Raji (cell line): ENCODE measurements at regions not wholly inside any gene's neighbourhood (a gene's known extent, or its start where the extent isn't known, plus 50 kb on each side); places are given as distances from the start of the nearest gene placed in this dataset.

Experiments used
- POLR2A ChIP-seq: IDR thresholded peaks from 2 replicates; pipeline ENCODE4 v1.6.1; 2011; ENCODE audit warnings: low read depth, low read length, control low read depth; ENCODE audit not compliant: insufficient read depth

- no peak for TF ChIP-seq POLR2A
These were observed 207.9 kb downstream of the GLI2 start for GRCh38 chr2:120943403-120944034.

GRCh38 chr2:120944575-120944974, 208.9 kb downstream of the GLI2 start:
- no peak for TF ChIP-seq POLR2A

GRCh38 chr2:120945091-120945490, 209.4 kb downstream of the GLI2 start:
- no peak for TF ChIP-seq POLR2A

- TF ChIP-seq POLR2A = no peak
These were observed 210.3 kb downstream of the GLI2 start for GRCh38 chr2:120945832-120946499.

- TF ChIP-seq POLR2A = no peak
These were observed 211.7 kb downstream of the GLI2 start for GRCh38 chr2:120947327-120947726.

- no peak for TF ChIP-seq POLR2A
These were observed 212.5 kb downstream of the GLI2 start for GRCh38 chr2:120947982-120948661.

GRCh38 chr2:120948662-120949011, 213.0 kb downstream of the GLI2 start:
- TF ChIP-seq POLR2A = no peak

- TF ChIP-seq POLR2A = no peak
These were observed 213.6 kb downstream of the GLI2 start for GRCh38 chr2:120949027-120949956.

- TF ChIP-seq POLR2A = no peak
These were observed 214.4 kb downstream of the GLI2 start for GRCh38 chr2:120949957-120950590.

GRCh38 chr2:120951693-120952092, 216.0 kb downstream of the GLI2 start:
- no peak for TF ChIP-seq POLR2A

- no peak for TF ChIP-seq POLR2A
These were observed 216.7 kb downstream of the GLI2 start for GRCh38 chr2:120952318-120952717.

GRCh38 chr2:120953066-120953756, 217.5 kb downstream of the GLI2 start:
- TF ChIP-seq POLR2A = no peak

- TF ChIP-seq POLR2A = no peak
These were observed 218.3 kb downstream of the GLI2 start for GRCh38 chr2:120953843-120954584.

- TF ChIP-seq POLR2A = no peak
These were observed 219.3 kb downstream of the GLI2 start for GRCh38 chr2:120954939-120955338.
